HG03066 (cell line): ENCODE measurements at regions not wholly inside any gene's neighbourhood (a gene's known extent, or its start where the extent isn't known, plus 50 kb on each side); places are given as distances from the start of the nearest gene placed in this dataset.
"Not testable (repeated sequence)": the region's sequence is repeated elsewhere in the genome, so short reads cannot be mapped to it uniquely, and the experiment has no call there.

Experiments
- ATAC-seq: cut with Tn5 transposase; IDR thresholded peaks from one replicate; pipeline ENCODE4 v1.9.1; 2021; ENCODE audit warnings: low read depth; ENCODE audit not compliant: unreplicated experiment

DNA sequence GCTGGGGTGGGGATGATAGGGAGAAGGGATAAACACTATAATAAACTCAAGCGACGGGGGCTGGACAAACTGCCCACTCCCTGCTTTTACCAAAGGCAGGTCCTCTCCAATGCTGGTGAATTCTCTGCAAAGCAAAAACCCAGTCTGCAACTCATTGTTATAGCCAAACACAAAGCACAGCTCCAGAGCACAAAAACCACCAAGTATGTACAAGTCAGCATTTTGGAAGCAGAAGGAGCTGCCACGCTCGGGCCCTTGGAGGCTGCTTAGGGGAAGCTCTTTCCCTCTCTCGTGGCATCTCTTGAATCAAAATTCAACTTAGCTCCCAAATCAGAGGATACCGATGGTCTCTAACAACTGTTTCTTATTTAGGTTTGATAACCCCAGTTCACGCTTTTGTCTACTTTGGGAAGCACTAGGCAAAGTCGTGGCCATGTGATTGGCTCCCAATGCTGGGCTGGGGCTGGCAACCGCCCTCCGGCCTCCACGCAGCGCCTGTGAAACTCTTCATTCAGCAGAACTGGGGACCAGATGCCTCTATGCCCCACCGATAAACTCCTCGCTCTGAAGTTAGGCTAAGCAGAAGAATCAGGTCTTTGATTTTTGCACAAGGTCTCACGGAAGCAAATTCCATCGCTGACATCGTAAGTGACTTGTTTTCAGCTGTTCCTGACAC is 158.5 kb upstream of the FOXN3 start:
- no peak for ATAC-seq

DNA sequence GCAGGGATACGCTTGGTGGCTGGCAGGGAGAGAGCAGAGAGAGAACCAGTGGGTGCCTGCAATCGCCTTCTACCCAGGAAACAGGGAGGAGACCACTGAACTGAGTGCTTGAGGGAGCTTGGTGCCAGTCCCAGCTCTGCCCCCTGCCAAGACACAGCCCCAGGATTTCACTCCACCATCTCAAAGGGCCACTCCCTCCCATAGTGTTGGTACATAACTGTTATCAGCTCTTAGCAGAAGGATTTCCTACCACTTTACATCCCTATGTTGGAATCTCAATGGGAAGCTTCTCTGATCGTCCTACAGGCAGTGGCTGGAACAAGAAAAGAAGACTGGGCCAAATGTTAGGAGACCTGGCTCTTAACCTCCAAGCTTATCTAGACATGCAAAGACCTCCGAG is 157.4 kb upstream of the FOXN3 start:
- ATAC-seq: no peak

DNA sequence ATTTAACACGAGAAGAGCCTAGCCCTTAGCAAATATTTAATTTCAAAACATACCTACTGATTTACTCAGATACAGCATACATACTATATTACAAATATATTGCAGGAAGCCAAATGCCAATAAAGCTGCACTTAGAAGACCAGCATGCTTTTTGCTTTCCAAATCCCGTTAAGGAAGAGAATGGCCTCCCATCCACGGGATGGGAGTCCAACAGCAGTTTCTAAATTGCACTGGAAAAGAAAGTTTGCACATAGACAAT is 156.3 kb upstream of the FOXN3 start:
- no peak for ATAC-seq

DNA sequence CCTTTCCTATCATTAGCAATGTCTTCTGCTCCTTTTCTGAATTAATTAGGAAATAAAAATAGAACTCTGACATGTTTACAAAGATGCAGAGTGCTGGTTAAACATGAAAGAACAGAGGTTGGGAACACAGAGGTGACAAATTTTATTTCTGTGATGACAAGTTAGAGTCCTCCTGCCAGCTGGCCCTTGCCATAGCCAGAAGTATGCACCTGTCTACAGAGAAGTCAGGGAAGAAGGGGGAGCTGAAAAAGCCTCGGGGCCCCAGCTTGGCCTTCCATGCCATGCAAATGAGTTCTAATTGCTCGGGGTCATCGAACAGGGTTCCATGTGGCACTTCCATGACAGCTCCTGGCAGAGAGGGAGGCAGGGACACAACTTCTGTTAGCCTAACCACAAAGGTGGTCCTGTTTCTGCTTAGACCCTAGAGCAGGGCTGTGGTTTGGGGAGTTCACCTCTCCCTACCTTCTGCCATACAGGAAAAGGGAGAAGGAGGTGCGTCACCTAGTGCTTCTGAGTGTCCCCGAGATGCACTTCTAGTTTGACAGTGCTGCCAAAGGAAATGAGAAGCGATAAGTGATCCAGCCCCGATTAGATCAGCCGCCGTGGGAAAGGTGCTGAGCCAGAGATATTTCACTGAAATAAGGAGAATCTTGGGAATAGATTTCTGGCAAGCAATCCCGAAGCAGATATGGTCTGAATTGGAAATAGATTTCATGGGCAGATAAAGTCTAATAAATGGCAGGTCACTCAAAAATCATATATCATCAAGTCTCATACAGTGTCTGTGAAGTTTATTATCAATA is 155.8 kb upstream of the FOXN3 start:
- no peak for ATAC-seq

DNA sequence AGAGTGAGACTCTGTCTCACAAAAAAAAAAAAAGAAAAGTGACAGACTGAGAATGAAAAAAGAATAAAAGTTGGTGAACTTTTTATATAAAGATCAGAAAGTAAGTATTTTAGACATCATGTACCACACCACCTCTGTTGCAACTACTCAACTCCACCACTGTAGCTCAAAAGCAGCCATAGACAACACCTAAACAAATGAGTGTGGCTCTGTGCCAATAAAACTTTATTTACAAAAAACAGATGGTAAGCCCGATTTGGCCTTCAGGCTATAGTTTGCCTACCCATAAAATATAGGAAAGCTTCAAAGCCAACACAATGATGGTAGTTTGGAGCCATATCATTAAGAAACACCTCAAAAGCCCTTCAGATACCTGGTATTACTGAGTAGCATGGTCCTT is 154.5 kb upstream of the FOXN3 start:
- ATAC-seq: no peak

DNA sequence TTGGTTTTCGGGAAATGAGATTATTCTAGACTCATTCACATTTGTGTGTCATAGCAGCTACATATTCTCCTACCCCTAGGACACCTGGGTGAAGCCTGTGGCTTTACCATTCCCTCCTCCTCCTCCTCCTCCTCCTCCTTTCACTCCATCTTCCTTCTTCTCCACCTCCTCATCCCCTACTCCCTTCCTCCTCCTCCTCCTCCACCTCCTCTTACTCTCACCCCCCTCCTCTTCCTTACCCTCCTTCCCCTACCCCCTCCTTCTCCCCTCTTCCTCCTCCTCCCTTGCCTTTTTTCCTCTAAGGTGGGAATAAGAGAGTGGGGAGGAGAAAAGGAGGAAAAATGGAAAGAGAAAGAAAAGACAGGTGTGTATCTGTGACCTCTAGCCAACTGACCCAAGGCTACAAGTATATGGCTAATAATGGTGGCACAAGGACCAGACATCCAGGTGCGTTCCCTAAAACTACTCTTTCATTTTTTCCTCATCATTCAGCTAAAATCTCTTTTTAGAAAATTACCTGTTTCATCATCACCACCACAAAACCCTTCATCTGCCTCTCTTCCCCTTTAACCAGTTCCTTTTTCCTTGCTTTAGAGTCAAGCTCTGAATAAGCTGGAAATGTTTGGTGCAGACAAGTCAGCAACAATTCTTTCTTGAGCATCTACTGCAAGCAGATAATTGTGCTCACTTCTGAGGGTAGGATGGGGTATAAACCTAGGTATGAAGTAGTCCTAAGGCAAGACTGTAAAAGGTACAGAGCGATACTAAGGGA is 149.8 kb upstream of the FOXN3 start:
- no peak for ATAC-seq

DNA sequence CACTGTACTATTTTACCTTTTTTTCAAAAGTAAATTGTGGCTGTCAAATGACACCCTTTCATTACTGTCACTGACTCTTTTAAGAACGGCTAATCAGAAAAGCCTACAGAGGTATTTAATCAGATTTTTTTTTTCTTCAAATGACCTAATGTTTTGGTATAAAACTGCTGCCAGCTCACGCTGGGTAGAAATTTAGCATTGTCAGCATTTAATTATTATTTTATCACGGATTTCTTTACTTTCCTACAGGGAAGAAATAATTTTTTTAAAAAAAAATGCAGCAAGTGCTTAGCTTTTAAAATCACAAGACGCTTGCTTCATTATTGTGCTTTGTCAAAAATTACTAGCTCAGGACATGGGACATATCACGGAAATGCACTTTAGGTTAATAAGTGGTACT is 149.1 kb upstream of the FOXN3 start:
- no peak for ATAC-seq

DNA sequence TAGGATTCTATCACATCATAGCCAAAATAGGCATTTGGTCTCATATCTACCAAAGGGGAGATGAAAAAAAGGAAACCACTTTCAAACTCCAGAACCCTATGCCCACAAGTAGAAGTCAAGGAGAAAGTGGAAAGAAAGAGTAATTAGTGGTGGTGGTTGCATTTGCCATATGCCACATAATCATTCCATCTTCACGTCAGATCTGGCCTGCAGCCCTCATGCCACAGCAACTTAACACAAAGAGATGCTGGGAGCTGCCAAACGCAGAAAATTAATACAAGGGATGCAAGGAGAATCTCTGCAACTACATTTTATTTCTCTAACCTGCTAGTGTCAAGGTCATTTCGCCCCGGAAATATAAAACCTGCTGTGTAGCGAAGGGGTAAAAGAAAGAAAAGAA is 148.6 kb upstream of the FOXN3 start:
- no peak for ATAC-seq

DNA sequence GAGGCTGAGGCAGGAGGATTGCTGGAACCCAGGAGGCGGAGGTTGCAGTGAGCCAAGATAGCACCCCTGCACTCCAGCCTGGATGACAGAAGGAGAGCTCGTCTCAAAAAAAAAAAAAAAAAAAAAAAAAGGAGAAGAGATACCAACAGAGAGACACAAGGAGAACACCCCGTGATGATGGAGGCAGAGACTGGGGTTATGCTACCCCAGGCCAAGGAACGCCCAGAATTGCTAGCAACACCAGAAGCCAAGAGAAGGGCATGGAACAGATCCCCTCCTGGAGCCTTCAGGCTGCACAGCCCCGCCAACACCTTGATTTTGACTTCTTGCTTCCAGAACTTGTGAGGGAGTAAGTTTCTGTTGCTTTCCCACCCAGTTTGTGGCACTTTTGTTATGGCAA is 148.0 kb upstream of the FOXN3 start:
- no peak for ATAC-seq

DNA sequence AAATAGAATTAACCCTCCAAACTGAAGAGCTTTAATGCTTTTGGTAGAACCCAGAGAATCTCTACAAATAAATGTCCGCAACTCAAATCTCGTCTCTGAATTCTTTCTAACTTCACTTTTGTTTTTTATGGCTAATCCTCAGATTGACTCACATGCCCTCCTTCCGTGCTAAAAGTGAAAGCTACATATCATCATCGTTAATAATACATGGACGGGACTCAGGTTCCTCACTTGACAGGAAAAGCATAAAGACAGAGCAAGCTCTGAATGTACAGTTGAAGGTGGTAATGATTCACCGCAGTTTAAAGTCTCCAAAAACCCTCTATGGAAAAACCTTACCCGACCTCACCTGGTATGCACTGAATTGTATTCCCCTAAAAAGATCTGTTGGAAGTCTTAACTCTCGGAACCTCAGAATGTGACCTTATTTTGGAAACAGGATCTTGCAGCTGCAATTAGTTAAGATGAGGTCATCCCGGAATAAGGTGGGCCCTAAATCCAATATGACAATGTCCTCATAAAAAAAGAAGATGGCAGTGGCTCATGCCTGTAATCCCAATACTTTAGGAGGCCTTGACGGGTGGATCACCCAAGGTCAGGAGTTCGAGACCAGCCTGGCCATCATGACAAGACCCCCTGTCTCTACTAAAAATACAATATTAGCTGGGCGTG is 147.4 kb upstream of the FOXN3 start:
- ATAC-seq: no peak

DNA sequence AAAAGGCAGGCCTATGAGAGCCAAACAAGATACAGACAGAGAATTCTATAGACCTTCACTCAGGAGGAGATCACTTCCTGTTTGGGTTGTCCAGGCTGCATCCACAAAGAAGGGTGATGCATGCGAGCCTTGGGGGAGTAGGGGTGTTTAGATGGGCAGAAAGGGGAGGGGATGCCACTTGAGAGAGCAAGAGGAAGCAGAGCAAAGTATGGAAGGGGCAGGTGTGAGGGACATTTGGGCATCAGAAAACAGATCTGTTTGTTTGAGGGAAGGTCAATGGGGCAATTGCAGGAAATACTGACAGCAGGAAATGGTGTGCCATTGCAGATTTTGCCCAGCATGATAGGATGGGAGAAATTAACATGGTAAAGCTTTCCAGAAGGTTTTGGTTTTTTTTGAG is 146.4 kb upstream of the FOXN3 start:
- ATAC-seq: no peak

DNA sequence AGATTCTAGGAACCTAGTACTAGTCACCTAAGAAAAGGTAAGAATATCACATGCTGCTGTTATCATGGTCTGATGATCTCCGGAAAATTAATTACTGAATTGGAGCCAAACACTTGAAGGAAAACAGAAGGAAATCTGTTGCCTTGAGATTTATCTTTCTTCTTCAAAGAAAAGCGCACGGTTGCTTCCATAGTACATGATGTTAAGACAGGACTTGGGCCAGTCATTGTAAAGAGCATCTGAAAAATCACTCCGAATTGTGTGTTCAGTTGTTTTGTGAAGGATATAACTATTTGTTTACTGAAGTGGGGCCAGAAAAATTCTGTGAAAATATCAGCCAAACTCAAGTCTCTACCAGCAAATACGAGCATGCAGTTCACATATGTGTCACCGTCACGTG is 134.9 kb upstream of the FOXN3 start:
- no peak for ATAC-seq

DNA sequence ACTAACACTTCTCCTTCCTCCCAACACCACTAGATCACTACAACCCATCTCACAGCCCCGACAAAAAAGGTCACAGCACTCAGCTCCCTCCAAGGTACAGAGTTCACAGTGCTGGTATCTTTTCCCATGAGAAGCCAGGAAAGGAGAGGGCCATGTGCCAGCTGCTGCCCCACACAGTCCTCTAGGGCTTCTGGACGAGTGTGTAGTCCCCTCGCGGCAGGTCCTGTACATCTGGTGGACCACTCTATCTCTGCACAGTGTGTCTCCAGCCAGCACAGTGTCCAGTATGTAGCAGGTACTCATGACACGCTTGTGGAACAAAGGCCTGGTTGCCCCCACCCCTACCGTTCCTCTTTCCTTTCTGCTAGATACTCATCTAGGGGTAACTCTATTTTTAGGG is 134.4 kb upstream of the FOXN3 start:
- ATAC-seq: no peak

DNA sequence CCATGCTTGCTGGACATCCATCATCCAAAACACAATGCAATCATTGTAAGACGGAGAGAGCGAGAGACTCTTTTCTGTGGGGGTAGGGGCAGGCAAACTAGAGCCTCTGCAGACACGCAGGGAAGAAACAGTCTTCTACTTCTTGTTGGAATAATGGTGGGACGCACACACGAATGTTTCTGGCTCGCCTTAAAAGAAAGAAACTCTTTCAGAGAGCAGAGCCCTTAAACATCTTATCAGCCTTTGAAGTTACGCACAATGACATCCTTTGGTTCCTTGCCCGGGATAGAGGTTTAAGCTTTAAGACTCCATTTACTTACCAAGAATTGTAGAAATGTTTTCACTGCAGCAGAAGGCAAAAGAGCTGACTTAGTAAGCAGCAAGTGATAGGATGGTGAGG is 133.8 kb upstream of the FOXN3 start:
- ATAC-seq: no peak

DNA sequence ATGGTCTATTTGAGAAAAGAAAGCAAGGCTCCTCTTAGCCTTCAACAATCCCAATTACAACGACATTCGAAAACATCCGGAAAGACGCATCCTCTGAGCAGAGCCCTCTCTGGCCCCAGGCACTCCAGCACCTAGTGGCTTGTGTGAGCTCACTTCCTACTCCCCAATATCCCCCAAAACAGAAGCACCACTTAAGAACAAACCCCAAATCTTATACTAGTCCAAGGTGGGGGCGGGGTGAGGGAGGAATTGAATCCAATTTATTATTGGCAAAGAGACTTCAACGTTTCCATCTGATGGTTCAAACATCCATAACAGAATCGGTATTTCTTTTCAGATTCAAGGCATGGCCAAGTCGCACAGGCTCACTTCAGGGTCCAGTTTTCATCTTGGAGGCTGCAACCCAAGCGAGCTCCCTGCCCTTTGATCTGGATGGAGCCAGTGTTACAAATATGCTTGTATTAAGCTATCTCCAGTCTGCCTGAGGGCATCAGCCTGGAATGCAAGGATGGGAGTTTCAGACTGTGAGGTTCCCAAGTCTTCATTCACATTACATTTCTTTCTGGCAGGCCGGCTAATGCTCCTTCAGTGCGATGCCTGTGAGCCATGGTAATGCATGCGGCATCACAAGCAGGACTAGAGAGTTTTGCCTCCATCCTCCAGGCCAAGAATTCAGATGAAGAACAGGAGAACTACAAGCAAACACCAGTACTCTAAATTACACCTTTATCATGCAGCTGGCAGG is 132.5 kb upstream of the FOXN3 start:
- ATAC-seq: no peak

DNA sequence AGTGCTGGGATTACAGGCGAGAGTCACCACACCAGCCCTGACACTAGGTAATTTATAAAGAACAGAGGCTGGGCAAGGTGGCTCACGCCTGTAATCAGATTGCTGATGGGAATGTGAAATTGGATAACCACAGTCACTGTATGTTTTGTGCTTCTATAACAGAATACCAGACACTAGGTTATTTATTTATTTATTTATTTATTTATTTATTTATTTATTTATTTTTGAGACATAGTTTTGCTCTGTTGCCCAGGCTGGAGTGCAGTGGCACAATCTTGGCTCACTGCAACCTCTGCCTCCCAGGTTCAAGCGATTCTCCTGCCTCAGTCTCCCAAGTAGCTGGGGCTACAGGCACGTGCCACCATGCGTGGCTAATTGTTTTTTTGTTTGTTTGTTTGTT is 130.0 kb upstream of the FOXN3 start:
- not testable (repeated sequence) for ATAC-seq

DNA sequence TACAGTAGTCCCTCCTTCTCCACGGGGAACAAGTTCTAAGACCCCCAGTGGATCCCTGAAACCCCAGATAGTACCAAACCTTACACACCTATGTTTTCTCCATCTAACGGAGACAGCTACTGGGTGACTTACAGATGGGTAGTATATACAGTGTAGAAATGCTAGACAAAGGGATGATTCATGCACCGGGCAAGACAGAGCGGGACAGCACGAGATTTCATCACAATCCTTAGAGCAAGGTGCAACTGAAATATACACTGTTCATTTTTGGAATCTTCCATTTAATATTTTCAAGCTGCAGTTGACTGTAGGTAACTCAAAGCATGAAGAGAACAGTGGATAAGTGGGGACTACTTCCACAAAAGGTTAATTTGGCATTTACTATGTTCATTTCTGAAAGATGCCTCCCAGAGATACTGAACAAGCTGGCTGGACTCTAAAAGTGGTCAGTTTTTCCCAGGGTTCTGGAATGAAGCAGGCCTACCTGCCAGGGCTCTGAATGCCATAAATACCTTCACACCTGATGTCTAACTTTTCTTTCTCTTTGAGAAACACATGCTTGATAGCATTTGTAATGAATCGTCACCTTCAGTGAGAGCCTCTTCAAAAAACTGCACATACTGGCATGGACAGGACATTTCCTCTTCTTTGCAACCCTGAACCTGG is 127.7 kb upstream of the FOXN3 start:
- ATAC-seq: no peak

DNA sequence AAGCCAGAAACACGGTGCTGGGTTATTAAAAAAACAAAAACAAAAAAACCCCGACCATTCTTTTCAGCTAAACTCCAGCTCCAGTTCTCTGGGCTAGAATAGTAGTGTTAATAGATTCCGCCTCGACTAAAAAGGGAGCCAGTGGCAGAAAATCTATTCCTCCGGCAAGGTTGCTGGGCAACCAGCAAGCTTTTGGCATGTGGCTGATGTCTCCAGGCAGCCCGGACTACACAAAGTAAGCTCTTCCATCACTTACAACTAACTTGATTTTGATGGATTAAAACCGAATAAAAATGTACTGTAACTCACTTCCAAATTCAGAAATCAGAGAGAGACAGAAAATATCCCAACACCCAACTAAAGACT is 126.4 kb upstream of the FOXN3 start:
- no peak for ATAC-seq

DNA sequence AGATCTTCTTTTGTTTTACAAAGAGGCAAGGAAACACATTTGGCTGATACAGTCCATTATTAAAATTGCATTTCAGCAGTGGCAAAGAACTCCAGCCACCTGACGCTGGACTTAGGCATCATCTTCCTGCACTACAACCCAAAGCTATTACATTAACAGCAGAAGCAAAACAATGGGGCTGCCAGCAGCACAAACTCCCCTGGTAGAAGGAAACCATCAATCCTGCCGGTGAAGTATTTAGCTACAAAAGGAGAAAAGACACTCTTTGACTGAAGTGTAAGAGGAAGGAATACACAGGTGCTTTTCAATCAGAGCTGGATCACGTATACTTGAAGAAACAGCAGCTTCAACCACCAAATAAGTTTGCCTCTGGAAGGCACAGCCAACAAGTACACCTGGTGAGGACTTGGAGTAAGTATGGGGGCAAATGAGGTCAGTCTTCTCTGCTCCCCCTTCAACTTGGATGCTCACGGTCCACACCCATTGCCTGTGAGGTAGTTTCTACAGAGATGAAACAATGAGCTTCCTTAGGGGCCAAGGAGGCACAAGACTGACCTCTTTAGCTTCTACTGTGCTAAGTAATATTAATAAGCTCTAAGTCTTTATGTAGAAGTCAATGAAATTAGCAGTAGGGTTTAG is 125.9 kb upstream of the FOXN3 start:
- no peak for ATAC-seq
